MCF 10A (cell line): ENCODE measurements at regions not wholly inside any gene's neighbourhood (a gene's known extent, or its start where the extent isn't known, plus 50 kb on each side); places are given as distances from the start of the nearest gene placed in this dataset.

Source experiments
- BruUV-seq: library from RNA; stranded (reverse); fragments of 400-500 nt; replicated peaks from 2 replicates; lab custom pipeline; 2021; lab: Mats Ljungman, UMichigan
- CTCF ChIA-PET: fragments of 300-600 bp; sonication (Branson Sonifier 250); formaldehyde crosslinking; extraction: SDS; loops from one replicate; lab custom pipeline; 2021; ENCODE audit warnings: antibody characterized with exemption, inconsistent platforms; lab: Yijun Ruan, JAX
- POLR2A ChIA-PET: fragments of 300-600, 350-650 bp; sonication (Branson Sonifier 250); formaldehyde crosslinking; extraction: SDS; loops from one replicate; lab custom pipeline; 2020; ENCODE audit warnings: antibody characterized with exemption, inconsistent platforms; lab: Yijun Ruan, JAX
- DNase-seq: peaks from one replicate; pipeline ENCODE4 v3.0.0-alpha.2; 2018; ENCODE audit not compliant: unreplicated experiment
- H3K27ac Mint-ChIP-seq: one replicate; pipeline ENCODE4 v1.8.0; 2022; ENCODE audit warnings: mild to moderate bottlenecking, low read depth, mixed read lengths; ENCODE audit not compliant: unreplicated experiment
- H3K27me3 Mint-ChIP-seq: one replicate; pipeline ENCODE4 v1.8.0; 2022; ENCODE audit warnings: mixed read lengths; ENCODE audit not compliant: insufficient read depth, unreplicated experiment
- H3K36me3 Mint-ChIP-seq: one replicate; pipeline ENCODE4 v1.8.0; 2022; ENCODE audit warnings: mild to moderate bottlenecking, moderate library complexity, mixed read lengths; ENCODE audit not compliant: insufficient read depth, unreplicated experiment
- H3K4me1 Mint-ChIP-seq: one replicate; pipeline ENCODE4 v1.8.0; 2022; ENCODE audit warnings: mixed read lengths; ENCODE audit not compliant: insufficient read depth, unreplicated experiment
- H3K4me3 Mint-ChIP-seq: one replicate; pipeline ENCODE4 v1.8.0; 2022; ENCODE audit warnings: mild to moderate bottlenecking, moderate library complexity, mixed read lengths; ENCODE audit not compliant: unreplicated experiment
- H3K9me3 Mint-ChIP-seq: one replicate; pipeline ENCODE4 v1.8.0; 2022; ENCODE audit warnings: mixed read lengths; ENCODE audit not compliant: unreplicated experiment
- CTCF ChIP-seq: fragments of 200-600 bp; IDR thresholded peaks from one replicate; pipeline ENCODE4 v1.8.0; 2022; ENCODE audit warnings: antibody characterized with exemption, mild to moderate bottlenecking; ENCODE audit not compliant: unreplicated experiment
- intact Hi-C: fragments of 100-400 bp; cut with micrococcal nuclease; formaldehyde crosslinking; loops from 2 replicates; pipeline ENCODE4 v1.14.1; 2022

DNA sequence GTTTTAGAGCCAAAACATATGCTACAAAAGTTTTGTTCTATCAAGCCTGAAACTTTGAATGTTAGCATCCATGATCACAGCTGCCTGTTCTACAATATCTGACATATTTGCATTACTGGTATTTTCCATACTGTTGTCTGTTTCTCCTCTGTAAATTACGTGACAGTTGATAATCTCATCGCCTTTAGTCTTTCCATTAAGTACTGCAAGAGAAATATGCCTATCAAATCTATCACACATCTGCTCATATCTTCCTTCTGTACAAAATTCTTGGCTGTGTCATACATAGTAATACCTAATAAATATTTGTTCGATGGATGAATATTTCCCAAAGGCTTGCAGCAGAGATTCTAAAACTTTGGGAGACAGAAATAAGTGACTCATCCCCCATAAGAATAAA lies 717.3 kb downstream of the OTOL1 start:
- intact Hi-C loops = no loop called here
- CTCF ChIA-PET = interaction anchor here (0.6 kb wide), 1 partner anchor 95 kb away, joined by 3 read pairs; no protein-coding TSS in a partner anchor
- no TSS peak for BruUV-seq
- Mint-ChIP-seq H3K4me1 (no peaks in the 10 kb centered on the region), H3K9me3 (no peaks in the 10 kb centered on the region), H3K4me3 (no peak overlapping the region), H3K27ac (no peak overlapping the region), H3K36me3 (no peaks in the 10 kb centered on the region), H3K27me3 (no peaks in the 10 kb centered on the region)
- TF ChIP-seq CTCF = no peak
- POLR2A ChIA-PET = no interaction called here
- no peak for DNase-seq

DNA sequence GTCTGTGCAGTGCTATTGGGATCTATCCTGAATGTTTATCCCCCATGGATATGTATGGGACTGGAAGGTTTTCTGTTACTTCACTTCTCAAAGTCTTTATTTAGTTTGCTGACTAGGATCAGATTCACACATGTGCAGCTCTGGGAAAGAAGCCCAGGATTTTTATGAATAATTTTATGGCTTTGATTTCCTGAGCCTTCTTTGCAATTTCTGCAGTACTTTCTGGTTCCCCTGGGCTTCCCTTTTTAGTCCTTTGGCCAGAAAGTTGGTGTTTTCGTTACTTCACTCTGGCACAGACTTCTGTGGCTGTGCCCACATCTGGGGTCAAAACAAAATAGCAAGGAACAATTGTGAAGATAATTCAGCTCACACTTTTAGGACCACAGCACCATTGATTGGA lies 721.0 kb downstream of the OTOL1 start:
- POLR2A ChIA-PET = no interaction called here
- BruUV-seq = no TSS peak
- intact Hi-C loops = no loop called here
- DNase-seq = no peak
- Mint-ChIP-seq H3K27me3 (no peaks in the 10 kb centered on the region), H3K36me3 (no peaks in the 10 kb centered on the region), H3K27ac (no peak overlapping the region), H3K4me1 (no peaks in the 10 kb centered on the region), H3K9me3 (no peaks in the 10 kb centered on the region), H3K4me3 (no peak overlapping the region)
- CTCF ChIA-PET = no interaction called here
- no peak for TF ChIP-seq CTCF

- Mint-ChIP-seq H3K9me3 (no peaks in the 10 kb centered on the region), H3K36me3 (no peaks in the 10 kb centered on the region), H3K4me3 (no peak overlapping the region), H3K4me1 (no peaks in the 10 kb centered on the region), H3K27me3 (no peaks in the 10 kb centered on the region), H3K27ac (no peak overlapping the region)
- ChIA-PET CTCF (no interaction called here), POLR2A (no interaction called here)
- intact Hi-C loops = no loop called here
- no peak for TF ChIP-seq CTCF
- BruUV-seq = no TSS peak
- DNase-seq = no peak
Observed at GRCh38 chr3:162218479-162218878, 721.9 kb downstream of the OTOL1 start.

DNA sequence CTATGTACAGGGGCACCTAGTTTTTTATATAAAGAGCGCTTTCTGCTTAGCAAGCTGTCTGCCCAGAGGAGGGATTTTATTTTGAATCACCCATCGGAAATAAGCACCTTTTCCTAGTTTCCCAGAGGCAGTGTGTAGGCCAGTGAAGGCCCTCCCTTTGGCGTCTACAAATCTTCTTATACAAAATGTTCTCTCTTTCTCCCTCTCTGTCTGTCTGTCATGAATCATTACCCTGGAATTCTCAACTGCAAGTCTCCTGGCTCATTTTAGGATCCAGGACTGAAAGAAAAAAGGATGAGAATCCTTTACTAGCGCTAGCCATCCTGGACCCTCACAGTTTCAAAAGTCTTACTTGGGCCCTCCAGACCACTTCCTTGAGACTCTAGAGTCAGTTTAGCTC lies 728.1 kb downstream of the OTOL1 start:
- ChIA-PET POLR2A (no interaction called here), CTCF (interaction anchor here (0.6 kb wide), 1 partner anchor 16 kb away, joined by 3 read pairs; no protein-coding TSS in a partner anchor)
- intact Hi-C loops = no loop called here
- Mint-ChIP-seq H3K4me3 (no peak overlapping the region), H3K4me1 (peaks cover 17% of the 10 kb centered on the region), H3K27me3 (no peaks in the 10 kb centered on the region), H3K36me3 (no peaks in the 10 kb centered on the region), H3K27ac (peak overlapping the region; percentile 72), H3K9me3 (no peaks in the 10 kb centered on the region)
- peak; percentile 53 for DNase-seq
- BruUV-seq = no TSS peak
- TF ChIP-seq CTCF = no peak
